Right lobe of liver (tissue), 6 donors: ENCODE measurements at regions not wholly inside any gene's neighbourhood (a gene's known extent, or its start where the extent isn't known, plus 50 kb on each side); places are given as distances from the start of the nearest gene placed in this dataset.
A peak's percentile ranks its signal among the peaks of the same experiment; 100 is the strongest.

ENCODE experiments used
- ATAC-seq, 4 donors: fragments of 200-7000 bp; cut with Tn5 transposase; one replicate each; pipeline ENCODE4 v1.9.1; 2020; ENCODE audit warnings: mild to moderate bottlenecking in 4 of 4, moderate library complexity in 4 of 4
- DNase-seq, 3 donors: peaks; one replicate each; pipeline ENCODE4 v3.0.0-alpha.2; 2020
- H3K27ac ChIP-seq, 3 donors: fragments of 200-600 bp; one replicate each; pipeline ENCODE4 v1.8.0; 2022
- H3K27me3 ChIP-seq, 2 donors: fragments of 200-600 bp; one replicate each; pipeline ENCODE4 v1.8.0; 2022
- H3K36me3 ChIP-seq, 4 donors: fragments of 200-600 bp; sonication (generic) in 1 of 4; one replicate each; pipeline versions ENCODE4 v1.5.1 to v1.8.0; 2017 to 2022; ENCODE audit warnings: control low read depth in 1 of 4
- H3K4me1 ChIP-seq, 4 donors: fragments of 200-600 bp; sonication (generic) in 1 of 4; one replicate each; pipeline versions ENCODE4 v1.5.1 to v1.8.0; 2017 to 2022; ENCODE audit warnings: control low read depth in 1 of 4
- H3K4me3 ChIP-seq, 3 donors: fragments of 200-600 bp; one replicate each; pipeline ENCODE4 v1.8.0; 2022
- H3K9me3 ChIP-seq, 4 donors: fragments of 200-600 bp; sonication (generic) in 1 of 4; one replicate each; pipeline versions ENCODE4 v1.5.1 to v1.8.0; 2017 to 2022; ENCODE audit warnings: control low read depth in 1 of 4
- POLR2A ChIP-seq: fragments of 450-650 bp; IDR thresholded peaks from one replicate; pipeline ENCODE4 v1.6.1; 2017; ENCODE audit warnings: antibody characterized with exemption, mild to moderate bottlenecking
- WGBS: methylation state at CpG from one replicate; pipeline ENCODE4 v1.1.6; 2018; ENCODE audit warnings: low coverage, low lambda C conversion rate; ENCODE audit not compliant: insufficient coverage; ENCODE audit errors: missing lambda C conversion rate; 5-methylcytosine and 5-hydroxymethylcytosine counted together
- intact Hi-C, 2 donors: fragments of 100-400 bp; cut with DNase I; formaldehyde crosslinking; loops; one replicate each; pipeline versions ENCODE4 v1.11.2 to v1.14.1; 2022
- TF ChIP-seq, protein P1 (sequence below), 4 donors: fragments of 200-600 bp in 3 of 4; fragments of 450-650 bp in 1 of 4; IDR thresholded peaks; one replicate each; pipeline versions ENCODE4 v1.5.1 to v1.8.0; 2016 to 2022; ENCODE audit warnings: antibody characterized with exemption in 4 of 4, mild to moderate bottlenecking in 2 of 4
- donor health status: DM: no; HTN: yes; CAD: no.
- donor health status: DM: no; HTN: no; CAD: no.
- donor health status: DM: no; HTN: no; CAD: no.
- donor health status: DM: no; HTN: yes; CAD: no.
- donor health status: DM: no; HTN: yes; CAD: no.

GRCh38 chr20:7736336-7736735, 203.9 kb downstream of the HAO1 start:
- intact Hi-C loops: no loop called here
- DNase-seq (no peak), ATAC-seq (no peak)
- H3K27me3 ChIP-seq: no peaks in the 10 kb centered on the region
- H3K36me3 ChIP-seq: no peaks in the 10 kb centered on the region
- no peak for TF ChIP-seq POLR2A
- TF ChIP-seq, protein P1, sequence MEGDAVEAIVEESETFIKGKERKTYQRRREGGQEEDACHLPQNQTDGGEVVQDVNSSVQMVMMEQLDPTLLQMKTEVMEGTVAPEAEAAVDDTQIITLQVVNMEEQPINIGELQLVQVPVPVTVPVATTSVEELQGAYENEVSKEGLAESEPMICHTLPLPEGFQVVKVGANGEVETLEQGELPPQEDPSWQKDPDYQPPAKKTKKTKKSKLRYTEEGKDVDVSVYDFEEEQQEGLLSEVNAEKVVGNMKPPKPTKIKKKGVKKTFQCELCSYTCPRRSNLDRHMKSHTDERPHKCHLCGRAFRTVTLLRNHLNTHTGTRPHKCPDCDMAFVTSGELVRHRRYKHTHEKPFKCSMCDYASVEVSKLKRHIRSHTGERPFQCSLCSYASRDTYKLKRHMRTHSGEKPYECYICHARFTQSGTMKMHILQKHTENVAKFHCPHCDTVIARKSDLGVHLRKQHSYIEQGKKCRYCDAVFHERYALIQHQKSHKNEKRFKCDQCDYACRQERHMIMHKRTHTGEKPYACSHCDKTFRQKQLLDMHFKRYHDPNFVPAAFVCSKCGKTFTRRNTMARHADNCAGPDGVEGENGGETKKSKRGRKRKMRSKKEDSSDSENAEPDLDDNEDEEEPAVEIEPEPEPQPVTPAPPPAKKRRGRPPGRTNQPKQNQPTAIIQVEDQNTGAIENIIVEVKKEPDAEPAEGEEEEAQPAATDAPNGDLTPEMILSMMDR (IDR thresholded peaks at IDR 0.05): no peak
- H3K27ac ChIP-seq: no peak overlapping the region
- no peak overlapping the region for H3K4me3 ChIP-seq
- WGBS: 67% methylated on average over 1 of the region's 1 CpG
- H3K9me3 ChIP-seq: no peaks in the 10 kb centered on the region
- H3K4me1 ChIP-seq: no peaks in the 10 kb centered on the region

DNA sequence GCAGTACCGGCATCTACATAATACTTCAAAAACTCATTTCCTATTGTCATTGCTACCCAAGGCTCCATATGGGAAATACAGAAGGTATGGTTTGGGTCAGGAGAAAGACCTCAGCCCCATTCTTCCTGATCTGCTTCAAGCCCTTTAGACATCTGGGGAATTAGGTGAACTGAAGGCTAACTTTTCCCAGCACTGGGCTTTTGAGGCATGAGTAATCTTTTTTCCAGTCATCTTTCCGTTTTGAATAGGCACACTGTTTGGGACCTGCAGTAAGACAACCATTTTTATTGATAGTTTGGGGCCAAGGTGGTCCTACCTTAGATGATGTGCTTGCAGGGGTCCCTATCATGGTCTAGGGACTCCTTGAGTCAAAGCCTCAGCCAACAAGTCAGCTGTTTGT, 198.4 kb downstream of the HAO1 start:
- no peaks in the 10 kb centered on the region for H3K27me3 ChIP-seq
- TF ChIP-seq POLR2A: no peak
- TF ChIP-seq, protein P1 (IDR thresholded peaks at IDR 0.05): no peak
- no peak overlapping the region for H3K4me3 ChIP-seq
- intact Hi-C loops: no loop called here
- H3K36me3 ChIP-seq: no peaks in the 10 kb centered on the region
- H3K4me1 ChIP-seq: no peaks in the 10 kb centered on the region
- DNase-seq: no peak
- no peaks in the 10 kb centered on the region for H3K9me3 ChIP-seq
- ATAC-seq: no peak
- no peak overlapping the region for H3K27ac ChIP-seq
- 100% methylated on average over 1 of the region's 2 CpGs for WGBS

GRCh38 chr20:7742479-7742878, 197.8 kb downstream of the HAO1 start:
- peak in 1 of 4 donors; percentile 78 for ATAC-seq
- Histone ChIP-seq H3K27me3 (no peaks in the 10 kb centered on the region), H3K36me3 (no peaks in the 10 kb centered on the region), H3K27ac (no peak overlapping the region), H3K4me3 (no peak overlapping the region), H3K9me3 (no peaks in the 10 kb centered on the region), H3K4me1 (no peaks in the 10 kb centered on the region)
- peak in 1 of 3 donors; percentile 20 for DNase-seq
- WGBS: 68% methylated on average over 2 of the region's 2 CpGs
- TF ChIP-seq, protein P1 (IDR thresholded peaks at IDR 0.05): no peak
- intact Hi-C loops: no loop called here

DNA sequence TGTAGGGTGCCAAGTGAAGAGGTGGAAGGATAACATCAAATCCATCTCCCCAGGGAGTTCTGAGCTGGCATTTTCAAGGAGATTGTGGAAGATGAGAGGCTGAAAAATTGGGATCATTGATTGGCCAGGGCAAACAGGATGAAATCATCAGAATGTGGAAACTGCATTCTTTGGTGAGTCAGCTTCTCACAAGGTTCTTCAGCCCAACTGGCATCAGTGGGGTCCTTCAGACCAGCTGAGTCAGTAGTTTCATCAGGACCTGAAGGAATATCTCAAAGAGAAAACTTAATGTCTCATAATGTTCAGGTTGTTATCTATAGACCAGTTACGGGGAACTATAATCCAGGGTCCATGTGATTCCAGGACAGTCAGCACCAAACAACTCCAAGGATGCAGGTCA, 195.8 kb downstream of the HAO1 start:
- ATAC-seq: no peak
- no peaks in the 10 kb centered on the region for H3K4me1 ChIP-seq
- no peak for DNase-seq
- H3K27me3 ChIP-seq: no peaks in the 10 kb centered on the region
- no peak overlapping the region for H3K27ac ChIP-seq
- intact Hi-C loops: no loop called here
- TF ChIP-seq, protein P1 (IDR thresholded peaks at IDR 0.05): no peak
- no peak for TF ChIP-seq POLR2A
- no peaks in the 10 kb centered on the region for H3K36me3 ChIP-seq
- no peak overlapping the region for H3K4me3 ChIP-seq
- no peaks in the 10 kb centered on the region for H3K9me3 ChIP-seq
- WGBS: no CpG with 5 or more reads among the region's 1 CpG

DNA sequence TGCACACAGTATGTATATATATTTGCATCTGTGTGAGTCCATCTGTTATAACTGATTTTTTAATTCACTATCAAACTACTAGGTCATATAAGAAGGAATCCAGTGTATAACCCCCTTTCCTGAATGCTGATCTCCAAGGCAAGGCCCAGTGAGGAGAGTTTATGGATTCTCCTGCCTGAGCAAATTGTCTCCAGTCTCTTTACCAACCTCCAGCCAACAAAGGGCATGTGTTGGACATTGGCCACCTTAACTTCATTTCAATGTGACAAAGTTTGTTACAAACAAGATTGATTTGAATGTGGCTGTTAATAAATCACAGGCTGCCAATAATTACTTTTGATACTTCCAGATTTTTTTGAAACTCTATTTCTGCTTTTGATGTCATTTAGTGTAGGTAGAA, 191.6 kb downstream of the HAO1 start:
- no peak overlapping the region for H3K4me3 ChIP-seq

More for the DNA sequence above, 191.6 kb downstream of the HAO1 start:
- ATAC-seq: peak in 1 of 4 donors; percentile 55
- intact Hi-C loops: no loop called here
- Histone ChIP-seq H3K9me3 (no peaks in the 10 kb centered on the region), H3K27ac (no peak overlapping the region), H3K27me3 (no peaks in the 10 kb centered on the region), H3K4me1 (peaks cover 0 to 7% (median 3%) of the 10 kb centered on the region in 4 donors), H3K36me3 (no peaks in the 10 kb centered on the region)
- no peak for DNase-seq
- TF ChIP-seq, protein P1 (IDR thresholded peaks at IDR 0.05): no peak
- no peak for TF ChIP-seq POLR2A
